ENCODE measurements at regions not wholly inside any gene's neighbourhood (a gene's known extent, or its start where the extent isn't known, plus 50 kb on each side); places are given as distances from the start of the nearest gene placed in this dataset.

GRCh38 chrX:140298960-140299825 lies 205.7 kb downstream of the SOX3 start:
- no peak for DNase-seq (ENCODE audit: low spot score)

DNA sequence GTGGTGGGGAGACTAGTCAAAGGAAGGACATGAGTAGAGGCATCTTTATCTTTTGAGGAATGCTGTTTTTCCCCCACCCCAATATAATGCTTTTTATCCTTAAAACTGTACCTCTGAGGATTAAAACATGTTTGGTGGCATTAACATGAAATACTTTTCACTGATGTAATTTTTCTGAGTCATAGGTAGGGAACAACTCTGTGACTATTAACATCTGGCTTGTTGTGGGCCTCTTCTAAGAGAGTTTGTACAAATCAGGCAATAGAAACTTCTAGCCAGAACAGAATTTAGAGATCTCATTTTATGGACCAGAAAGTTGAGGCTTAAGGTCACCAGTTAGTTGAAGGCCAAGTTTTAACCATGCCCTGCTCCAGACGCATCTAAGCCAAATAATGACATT lies 207.6 kb downstream of the SOX3 start:
- Mint-ChIP-seq H3K9me3 (ENCODE audit: low read depth) (peaks cover 5% of the 10 kb centered on the region), H3K4me1 (ENCODE audit: low read depth) (no peaks in the 10 kb centered on the region), H3K27ac (ENCODE audit: unreplicated experiment) (no peak overlapping the region), H3K27me3 (ENCODE audit: low read depth) (no peaks in the 10 kb centered on the region), H3K4me3 (ENCODE audit: unreplicated experiment) (no peak overlapping the region), H3K36me3 (ENCODE audit: low read depth) (no peaks in the 10 kb centered on the region)
- no peak for TF ChIP-seq CTCF (IDR thresholded peaks at IDR 0.05)
- DNase-seq (ENCODE audit: low spot score): no peak

More at GRCh38 chrX:140298960-140299825, 205.7 kb downstream of the SOX3 start:
- peaks cover 5% of the 10 kb centered on the region for H3K9me3 Mint-ChIP-seq (ENCODE audit: low read depth)
- no peak overlapping the region for H3K4me3 Mint-ChIP-seq (ENCODE audit: unreplicated experiment)
- no peak overlapping the region for H3K27ac Mint-ChIP-seq (ENCODE audit: unreplicated experiment)
- no peaks in the 10 kb centered on the region for H3K27me3 Mint-ChIP-seq (ENCODE audit: low read depth)
- TF ChIP-seq CTCF (IDR thresholded peaks at IDR 0.05): no peak
- H3K4me1 Mint-ChIP-seq (ENCODE audit: low read depth): no peaks in the 10 kb centered on the region
- H3K36me3 Mint-ChIP-seq (ENCODE audit: low read depth): no peaks in the 10 kb centered on the region

GRCh38 chrX:140292961-140293360 lies 211.9 kb downstream of the SOX3 start:
- no peak overlapping the region for H3K4me3 Mint-ChIP-seq (ENCODE audit: unreplicated experiment)
- no peaks in the 10 kb centered on the region for H3K36me3 Mint-ChIP-seq (ENCODE audit: low read depth)
- H3K9me3 Mint-ChIP-seq (ENCODE audit: low read depth): peaks cover 2% of the 10 kb centered on the region

DNA sequence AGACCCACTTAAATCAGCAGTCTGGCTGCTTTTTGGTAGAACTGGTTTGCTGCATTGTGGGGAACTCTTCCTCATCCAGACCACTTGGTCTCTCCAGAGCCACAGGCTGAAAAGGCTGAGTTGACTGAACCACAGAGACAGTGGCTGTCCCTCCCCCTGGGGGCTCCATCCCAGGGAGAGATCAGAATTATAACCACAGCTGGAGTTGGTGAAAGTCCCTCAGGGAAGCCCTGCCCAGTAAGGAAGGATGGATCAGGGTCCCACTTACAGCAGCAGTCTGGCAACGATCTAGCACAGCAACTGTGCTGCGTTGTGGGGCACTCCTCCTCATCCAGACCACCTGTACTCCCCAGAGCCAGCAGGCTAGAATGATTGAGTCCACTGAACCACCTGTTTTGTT lies 212.7 kb downstream of the SOX3 start:
- no peak for TF ChIP-seq CTCF (IDR thresholded peaks at IDR 0.05)
- DNase-seq (ENCODE audit: low spot score): no peak
- H3K27me3 Mint-ChIP-seq (ENCODE audit: low read depth): no peaks in the 10 kb centered on the region
- no peak overlapping the region for H3K4me3 Mint-ChIP-seq (ENCODE audit: unreplicated experiment)
- H3K9me3 Mint-ChIP-seq (ENCODE audit: low read depth): peaks cover 2% of the 10 kb centered on the region
- no peaks in the 10 kb centered on the region for H3K36me3 Mint-ChIP-seq (ENCODE audit: low read depth)
- no peak overlapping the region for H3K27ac Mint-ChIP-seq (ENCODE audit: unreplicated experiment)
- H3K4me1 Mint-ChIP-seq (ENCODE audit: low read depth): no peaks in the 10 kb centered on the region

More at GRCh38 chrX:140292961-140293360, 211.9 kb downstream of the SOX3 start:
- H3K4me1 Mint-ChIP-seq (ENCODE audit: low read depth): no peaks in the 10 kb centered on the region
- TF ChIP-seq CTCF (IDR thresholded peaks at IDR 0.05): no peak
- no peaks in the 10 kb centered on the region for H3K27me3 Mint-ChIP-seq (ENCODE audit: low read depth)
- no peak overlapping the region for H3K27ac Mint-ChIP-seq (ENCODE audit: unreplicated experiment)
- no peak for DNase-seq (ENCODE audit: low spot score)

DNA sequence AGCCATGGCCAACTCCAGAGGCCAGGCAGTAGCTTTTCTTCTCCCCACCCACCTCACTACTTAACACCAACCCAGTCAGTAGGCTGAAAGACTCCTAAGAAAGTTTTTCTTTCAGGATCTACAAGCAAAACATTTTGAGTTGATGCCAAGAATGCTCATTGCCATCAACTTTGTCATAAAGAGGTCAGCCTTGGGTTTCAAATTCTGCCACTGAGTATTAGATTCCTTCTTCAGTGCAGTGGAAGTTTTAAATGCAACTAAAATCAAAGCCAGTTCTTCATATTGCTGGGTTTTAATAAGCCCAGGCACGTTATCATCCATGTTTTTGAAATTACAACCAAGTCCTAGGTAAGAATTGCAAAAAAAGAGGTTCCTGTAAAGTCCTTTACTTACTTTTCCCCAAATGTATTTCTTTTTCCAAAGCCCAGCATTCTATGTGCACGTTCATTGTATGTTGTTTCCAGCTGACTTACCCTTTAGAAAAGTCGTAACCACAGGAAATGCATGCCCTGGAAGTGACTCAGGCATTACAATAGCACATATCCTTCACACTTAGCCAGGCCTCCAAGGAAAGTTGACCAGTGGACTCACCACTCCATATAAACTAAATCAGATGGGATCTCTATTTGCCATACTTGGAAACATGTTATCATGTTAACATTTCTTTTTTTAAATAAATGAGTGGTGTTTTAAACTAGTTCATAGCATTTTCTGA lies 229.9 kb downstream of the SOX3 start:
- TF ChIP-seq CTCF (IDR thresholded peaks at IDR 0.05): no peak
- no peak overlapping the region for H3K4me3 Mint-ChIP-seq (ENCODE audit: unreplicated experiment)
- no peaks in the 10 kb centered on the region for H3K4me1 Mint-ChIP-seq (ENCODE audit: low read depth)
- H3K27ac Mint-ChIP-seq (ENCODE audit: unreplicated experiment): no peak overlapping the region
- no peaks in the 10 kb centered on the region for H3K36me3 Mint-ChIP-seq (ENCODE audit: low read depth)
- H3K9me3 Mint-ChIP-seq (ENCODE audit: low read depth): peaks cover 38% of the 10 kb centered on the region
- DNase-seq (ENCODE audit: low spot score): no peak
- H3K27me3 Mint-ChIP-seq (ENCODE audit: low read depth): no peaks in the 10 kb centered on the region
